Stimulated activated CD4-positive, alpha-beta T cell treated with anti-CD3 and anti-CD28 coated beads, Interleukin-15, amount 100 ng/mL, for 24 hours (primary cell): ENCODE measurements at regions not wholly inside any gene's neighbourhood (a gene's known extent, or its start where the extent isn't known, plus 50 kb on each side); places are given as distances from the start of the nearest gene placed in this dataset.

ENCODE experiments used
- DNase-seq: peaks from one replicate; pipeline ENCODE4 v3.0.0-alpha.2; 2020

- DNase-seq: no peak
Measured at GRCh38 chr18:56165601-56166355, 472.6 kb downstream of the TXNL1 start.

GRCh38 chr18:56162311-56163265 is 475.8 kb downstream of the TXNL1 start:
- no peak for DNase-seq

GRCh38 chr18:56161566-56162260 is 476.7 kb downstream of the TXNL1 start:
- DNase-seq: no peak

- DNase-seq: no peak
Measured at GRCh38 chr18:56158676-56159075, 479.7 kb downstream of the TXNL1 start.

- no peak for DNase-seq
Measured at GRCh38 chr18:56157541-56157940, 480.9 kb downstream of the TXNL1 start.

- no peak for DNase-seq
Measured at GRCh38 chr18:56152551-56153310, 485.7 kb downstream of the TXNL1 start.

- DNase-seq: no peak
Measured at GRCh38 chr18:56148373-56148772, 490.0 kb downstream of the TXNL1 start.

GRCh38 chr18:56146565-56146964 is 491.8 kb downstream of the TXNL1 start:
- no peak for DNase-seq

- no peak for DNase-seq
Measured at GRCh38 chr18:56142001-56142400, 496.4 kb downstream of the TXNL1 start.

- DNase-seq: no peak
Measured at GRCh38 chr18:56139792-56140254, 498.6 kb downstream of the TXNL1 start.

- no peak for DNase-seq
Measured at GRCh38 chr18:56139372-56139771, 499.0 kb downstream of the TXNL1 start.

- DNase-seq: no peak
Measured at GRCh38 chr18:56136105-56136504, 502.3 kb downstream of the TXNL1 start.

- DNase-seq: no peak
Measured at GRCh38 chr18:56130481-56130880, 507.9 kb downstream of the TXNL1 start.

GRCh38 chr18:56128153-56128791 is 510.1 kb downstream of the TXNL1 start:
- DNase-seq: no peak

GRCh38 chr18:56127322-56128099 is 510.9 kb downstream of the TXNL1 start:
- no peak for DNase-seq

- DNase-seq: no peak
Measured at GRCh38 chr18:56124186-56124585, 514.2 kb downstream of the TXNL1 start.

- DNase-seq: no peak
Measured at GRCh38 chr18:56121669-56122068, 516.7 kb downstream of the TXNL1 start.

GRCh38 chr18:56120782-56121181 is 517.6 kb downstream of the TXNL1 start:
- no peak for DNase-seq

GRCh38 chr18:56119681-56120080 is 518.7 kb downstream of the TXNL1 start:
- DNase-seq: no peak

GRCh38 chr18:56118422-56118821 is 520.0 kb downstream of the TXNL1 start:
- no peak for DNase-seq
